ENCODE measurements at regions not wholly inside any gene's neighbourhood (a gene's known extent, or its start where the extent isn't known, plus 50 kb on each side); places are given as distances from the start of the nearest gene placed in this dataset.

- TF ChIP-seq SUZ12 (IDR thresholded peaks at IDR 0.05; ENCODE audit: extremely low read depth, insufficient read depth, insufficient read length) (no peak), YY1 (IDR thresholded peaks at IDR 0.05; ENCODE audit: insufficient read depth, insufficient read length) (no peak), ZNF274 (IDR thresholded peaks at IDR 0.05; ENCODE audit: low read depth, low read length) (no peak)
Measured at GRCh38 chr5:108567429-108567828, 180.3 kb upstream of the FER start.

Measured in NT2/D1 (cell line).